Fibroblast of pulmonary artery (primary cell): ENCODE measurements at regions not wholly inside any gene's neighbourhood (a gene's known extent, or its start where the extent isn't known, plus 50 kb on each side); places are given as distances from the start of the nearest gene placed in this dataset.

ENCODE experiments used
- DNase-seq: peaks from one replicate; pipeline ENCODE4 v3.0.0-alpha.2; 2010; ENCODE audit warnings: low read depth
- H3K4me3 ChIP-seq: replicated peaks from 2 replicates; pipeline ENCODE4 v1.5.1; 2011; ENCODE audit warnings: low read depth, mild to moderate bottlenecking, control low read depth, low read length, moderate library complexity
- CTCF ChIP-seq: IDR thresholded peaks from 2 replicates; pipeline ENCODE4 v1.5.1; 2011; ENCODE audit warnings: mild to moderate bottlenecking, control low read depth, low read length, inconsistent platforms; ENCODE audit errors: missing control alignments

GRCh38 chr12:4159851-4160250 is 113.7 kb upstream of the CCND2 start:
- H3K4me3 ChIP-seq, result no peak overlapping the region
- DNase-seq, result no peak
- TF ChIP-seq CTCF, result no peak

GRCh38 chr12:4158306-4158705 is 115.3 kb upstream of the CCND2 start:
- DNase-seq, result no peak
- TF ChIP-seq CTCF, result no peak
- no peak overlapping the region for H3K4me3 ChIP-seq

- DNase-seq, result no peak
- H3K4me3 ChIP-seq, result no peak overlapping the region
- no peak for TF ChIP-seq CTCF
Observed at GRCh38 chr12:4157122-4157521, 116.4 kb upstream of the CCND2 start.

GRCh38 chr12:4156317-4156716 is 117.2 kb upstream of the CCND2 start:
- TF ChIP-seq CTCF, result no peak
- no peak for DNase-seq
- no peak overlapping the region for H3K4me3 ChIP-seq

- no peak overlapping the region for H3K4me3 ChIP-seq
- no peak for DNase-seq
- TF ChIP-seq CTCF, result no peak
Observed at GRCh38 chr12:4154672-4155225, 118.8 kb upstream of the CCND2 start.

GRCh38 chr12:4153343-4153892 is 120.1 kb upstream of the CCND2 start:
- H3K4me3 ChIP-seq, result no peak overlapping the region
- DNase-seq, result no peak
- TF ChIP-seq CTCF, result no peak

- no peak for DNase-seq
- TF ChIP-seq CTCF, result no peak
- no peak overlapping the region for H3K4me3 ChIP-seq
Observed at GRCh38 chr12:4152145-4152795, 121.3 kb upstream of the CCND2 start.
